HEK293 (cell line): ENCODE measurements at regions not wholly inside any gene's neighbourhood (a gene's known extent, or its start where the extent isn't known, plus 50 kb on each side); places are given as distances from the start of the nearest gene placed in this dataset.

Source experiments
- CTCF ChIA-PET: fragments of 350-600 bp; formaldehyde crosslinking; extraction: SDS; loops from one replicate; lab custom pipeline; 2021; ENCODE audit warnings: antibody characterized with exemption; lab: Yijun Ruan, JAX
- POLR2A ChIA-PET: fragments of 300-600 bp; formaldehyde crosslinking; extraction: SDS; loops from one replicate; lab custom pipeline; 2020; ENCODE audit warnings: antibody characterized with exemption, inconsistent platforms; lab: Yijun Ruan, JAX
- H3K27ac ChIP-seq: fragments of 200-500 bp; sonication (Bioruptor generic); 2 replicates; pipeline ENCODE4 v1.5.1; 2014; ENCODE audit warnings: low read depth, low read length, control low read depth, inconsistent platforms; ENCODE audit errors: extremely low read depth
- H3K36me3 ChIP-seq, 2 experiments: fragments of 200-500 bp in 1 of 2; sonication (Bioruptor generic) in 1 of 2; 1 replicate in 1 of 2; 2 replicates in 1 of 2; pipeline ENCODE4 v1.5.1; 2014 to 2017; ENCODE audit warnings: inconsistent platforms in 2 of 2, low read length in 2 of 2; ENCODE audit not compliant: control insufficient read depth in 2 of 2, insufficient read depth in 1 of 2
- H3K4me1 ChIP-seq: fragments of 200-500 bp; sonication (Bioruptor generic); 2 replicates; pipeline ENCODE4 v1.5.1; 2014; ENCODE audit warnings: mild to moderate bottlenecking, low read length, inconsistent platforms; ENCODE audit not compliant: control insufficient read depth, insufficient read depth
- H3K4me3 ChIP-seq: 2 replicates; pipeline ENCODE4 v1.5.1; 2011; ENCODE audit warnings: low read depth, mild to moderate bottlenecking, control low read depth, low read length, moderate library complexity
- H3K9me3 ChIP-seq: fragments of 200-500 bp; sonication (Bioruptor generic); 2 replicates; pipeline ENCODE4 v1.5.1; 2014; ENCODE audit warnings: low read depth, low read length, inconsistent platforms; ENCODE audit not compliant: control insufficient read depth, insufficient read depth
- GLIS2 ChIP-seq: fragments of 450-650 bp; formaldehyde crosslinking; IDR thresholded peaks from 2 replicates; pipeline ENCODE4 v1.5.1; 2016; ENCODE audit warnings: missing biosample characterization, missing genetic modification characterization
- PRDM2 ChIP-seq: fragments of 450-650 bp; formaldehyde crosslinking; IDR thresholded peaks from 2 replicates; pipeline ENCODE4 v1.5.1; 2016; ENCODE audit warnings: missing biosample characterization, missing genetic modification characterization, borderline replicate concordance
- REST ChIP-seq: fragments of 450-650 bp; formaldehyde crosslinking; IDR thresholded peaks from 2 replicates; pipeline ENCODE4 v1.5.1; 2016; ENCODE audit warnings: missing biosample characterization, missing genetic modification characterization
- SETDB1 ChIP-seq: IDR thresholded peaks from one replicate; pipeline ENCODE4 v1.6.1; 2017; ENCODE audit warnings: mild to moderate bottlenecking, low read length, moderate library complexity, mixed read lengths; ENCODE audit not compliant: insufficient read length
- WT1 ChIP-seq: fragments of 450-650 bp; formaldehyde crosslinking; IDR thresholded peaks from 2 replicates; pipeline ENCODE4 v1.5.1; 2016; ENCODE audit warnings: missing biosample characterization, missing genetic modification characterization
- ZEB2 ChIP-seq: fragments of 450-650 bp; formaldehyde crosslinking; IDR thresholded peaks from 2 replicates; pipeline ENCODE4 v1.5.1; 2016; ENCODE audit warnings: missing biosample characterization, missing genetic modification characterization
- ZFP3 ChIP-seq: fragments of 450-650 bp; formaldehyde crosslinking; IDR thresholded peaks from 2 replicates; pipeline ENCODE4 v1.5.1; 2016; ENCODE audit warnings: low read depth, missing biosample characterization, missing genetic modification characterization
- ZNF133 ChIP-seq: fragments of 450-650 bp; formaldehyde crosslinking; IDR thresholded peaks from 2 replicates; pipeline ENCODE4 v1.5.1; 2016; ENCODE audit warnings: missing biosample characterization, missing genetic modification characterization
- ZNF223 ChIP-seq: fragments of 450-650 bp; formaldehyde crosslinking; IDR thresholded peaks from 2 replicates; pipeline ENCODE4 v1.5.1; 2016; ENCODE audit warnings: missing biosample characterization, missing genetic modification characterization
- ZNF391 ChIP-seq: fragments of 450-650 bp; formaldehyde crosslinking; IDR thresholded peaks from 2 replicates; pipeline ENCODE4 v1.5.1; 2016; ENCODE audit warnings: low read depth, missing biosample characterization, missing genetic modification characterization, borderline replicate concordance
- ZNF48 ChIP-seq: fragments of 450-650 bp; formaldehyde crosslinking; IDR thresholded peaks from 2 replicates; pipeline ENCODE4 v1.5.1; 2016; ENCODE audit warnings: missing biosample characterization, missing genetic modification characterization
- ZNF529 ChIP-seq: fragments of 450-650 bp; formaldehyde crosslinking; IDR thresholded peaks from 2 replicates; pipeline ENCODE4 v1.5.1; 2017; ENCODE audit warnings: missing genetic modification characterization, missing biosample characterization; ENCODE audit not compliant: insufficient replicate concordance
- ZNF580 ChIP-seq: fragments of 450-650 bp; formaldehyde crosslinking; IDR thresholded peaks from 2 replicates; pipeline ENCODE4 v1.5.1; 2016; ENCODE audit warnings: missing biosample characterization, missing genetic modification characterization
- ZNF610 ChIP-seq: fragments of 450-650 bp; formaldehyde crosslinking; IDR thresholded peaks from 2 replicates; pipeline ENCODE4 v1.5.1; 2016; ENCODE audit warnings: missing biosample characterization, missing genetic modification characterization, borderline replicate concordance
- ZNF660 ChIP-seq: fragments of 450-650 bp; IDR thresholded peaks from 2 replicates; pipeline ENCODE4 v1.5.1; 2018; ENCODE audit warnings: missing biosample characterization, mild to moderate bottlenecking, missing genetic modification characterization
- ZNF791 ChIP-seq: fragments of 450-650 bp; formaldehyde crosslinking; IDR thresholded peaks from 2 replicates; pipeline ENCODE4 v1.5.1; 2016; ENCODE audit warnings: missing biosample characterization, missing genetic modification characterization
- TF ChIP-seq, protein P1 (sequence below): fragments of 450-650 bp; formaldehyde crosslinking; IDR thresholded peaks from 2 replicates; pipeline ENCODE4 v1.5.1; 2016; ENCODE audit warnings: missing biosample characterization, missing genetic modification characterization
- TF ChIP-seq, protein P2 (sequence below): fragments of 450-650 bp; formaldehyde crosslinking; IDR thresholded peaks from 2 replicates; pipeline ENCODE4 v1.5.1; 2016; ENCODE audit warnings: missing biosample characterization, missing genetic modification characterization, low read depth
- TF ChIP-seq, protein P3 (sequence below): fragments of 450-650 bp; formaldehyde crosslinking; IDR thresholded peaks from 2 replicates; pipeline ENCODE4 v1.5.1; 2016; ENCODE audit warnings: missing biosample characterization, missing genetic modification characterization

DNA sequence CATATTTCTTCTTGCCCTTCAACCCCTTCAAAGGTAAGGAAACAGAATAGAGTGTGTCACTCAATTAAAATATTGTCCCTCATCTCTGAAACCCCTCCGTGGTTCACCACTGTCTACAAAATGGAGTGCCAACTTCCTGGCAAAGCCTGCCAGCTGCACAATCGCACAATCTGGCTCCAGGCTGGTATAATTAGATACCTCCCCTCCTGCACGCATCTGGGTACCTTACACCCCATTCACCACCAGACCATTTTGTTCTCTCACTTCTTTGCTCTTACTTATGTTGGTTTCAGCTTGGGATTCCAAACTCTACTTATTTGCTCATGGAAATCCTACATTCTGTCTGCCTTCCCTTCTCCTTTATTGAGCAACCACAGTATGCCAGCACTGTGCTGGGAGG lies 314.9 kb downstream of the NUAK1 start:
- TF ChIP-seq SETDB1, result no peak
- no peak for TF ChIP-seq PRDM2 (tag by site-specific recombination)
- no peak for TF ChIP-seq ZEB2 (tag by site-specific recombination)
- CTCF ChIA-PET, result interaction anchor here (0.7 to 0.9 kb wide), 2 partner anchors 11 to 313 kb away, joined by 3 to 4 read pairs; no protein-coding TSS in a partner anchor
- no peaks in the 10 kb centered on the region for H3K9me3 ChIP-seq
- H3K4me3 ChIP-seq, result no peak overlapping the region
- no peaks in the 10 kb centered on the region for H3K4me1 ChIP-seq
- POLR2A ChIA-PET, result no interaction called here
- H3K36me3 ChIP-seq, result no peaks in the 10 kb centered on the region
- H3K27ac ChIP-seq, result no peak overlapping the region

GRCh38 chr12:105825141-105825540 lies 313.6 kb downstream of the NUAK1 start:
- TF ChIP-seq ZNF580 (tag by site-specific recombination) (no peak), ZNF529 (tag by site-specific recombination) (no peak), ZNF133 (tag by site-specific recombination) (no peak), ZFP3 (no peak), REST (tag by site-specific recombination) (no peak), WT1 (tag by site-specific recombination) (no peak), GLIS2 (tag by site-specific recombination) (no peak), ZNF223 (tag by site-specific recombination) (no peak), ZNF660 (tag by site-specific recombination) (no peak), ZNF791 (tag by site-specific recombination) (no peak), ZNF610 (tag by site-specific recombination) (no peak), ZNF48 (no peak), ZNF391 (no peak)
- TF ChIP-seq, protein P1, sequence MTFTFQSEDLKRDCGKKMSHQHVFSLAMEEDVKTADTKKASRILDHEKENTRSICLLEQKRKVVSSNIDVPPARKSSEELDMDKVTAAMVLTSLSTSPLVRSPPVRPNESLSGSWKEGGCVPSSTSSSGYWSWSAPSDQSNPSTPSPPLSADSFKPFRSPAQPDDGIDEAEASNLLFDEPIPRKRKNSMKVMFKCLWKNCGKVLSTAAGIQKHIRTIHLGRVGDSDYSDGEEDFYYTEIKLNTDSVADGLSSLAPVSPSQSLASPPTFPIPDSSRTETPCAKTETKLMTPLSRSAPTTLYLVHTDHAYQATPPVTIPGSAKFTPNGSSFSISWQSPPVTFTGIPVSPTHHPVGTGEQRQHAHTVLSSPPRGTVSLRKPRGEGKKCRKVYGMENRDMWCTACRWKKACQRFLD (tag by site-specific recombination), result no peak
- TF ChIP-seq, protein P2, sequence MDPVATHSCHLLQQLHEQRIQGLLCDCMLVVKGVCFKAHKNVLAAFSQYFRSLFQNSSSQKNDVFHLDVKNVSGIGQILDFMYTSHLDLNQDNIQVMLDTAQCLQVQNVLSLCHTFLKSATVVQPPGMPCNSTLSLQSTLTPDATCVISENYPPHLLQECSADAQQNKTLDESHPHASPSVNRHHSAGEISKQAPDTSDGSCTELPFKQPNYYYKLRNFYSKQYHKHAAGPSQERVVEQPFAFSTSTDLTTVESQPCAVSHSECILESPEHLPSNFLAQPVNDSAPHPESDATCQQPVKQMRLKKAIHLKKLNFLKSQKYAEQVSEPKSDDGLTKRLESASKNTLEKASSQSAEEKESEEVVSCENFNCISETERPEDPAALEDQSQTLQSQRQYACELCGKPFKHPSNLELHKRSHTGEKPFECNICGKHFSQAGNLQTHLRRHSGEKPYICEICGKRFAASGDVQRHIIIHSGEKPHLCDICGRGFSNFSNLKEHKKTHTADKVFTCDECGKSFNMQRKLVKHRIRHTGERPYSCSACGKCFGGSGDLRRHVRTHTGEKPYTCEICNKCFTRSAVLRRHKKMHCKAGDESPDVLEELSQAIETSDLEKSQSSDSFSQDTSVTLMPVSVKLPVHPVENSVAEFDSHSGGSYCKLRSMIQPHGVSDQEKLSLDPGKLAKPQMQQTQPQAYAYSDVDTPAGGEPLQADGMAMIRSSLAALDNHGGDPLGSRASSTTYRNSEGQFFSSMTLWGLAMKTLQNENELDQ (tag by site-specific recombination), result no peak
- TF ChIP-seq, protein P3, sequence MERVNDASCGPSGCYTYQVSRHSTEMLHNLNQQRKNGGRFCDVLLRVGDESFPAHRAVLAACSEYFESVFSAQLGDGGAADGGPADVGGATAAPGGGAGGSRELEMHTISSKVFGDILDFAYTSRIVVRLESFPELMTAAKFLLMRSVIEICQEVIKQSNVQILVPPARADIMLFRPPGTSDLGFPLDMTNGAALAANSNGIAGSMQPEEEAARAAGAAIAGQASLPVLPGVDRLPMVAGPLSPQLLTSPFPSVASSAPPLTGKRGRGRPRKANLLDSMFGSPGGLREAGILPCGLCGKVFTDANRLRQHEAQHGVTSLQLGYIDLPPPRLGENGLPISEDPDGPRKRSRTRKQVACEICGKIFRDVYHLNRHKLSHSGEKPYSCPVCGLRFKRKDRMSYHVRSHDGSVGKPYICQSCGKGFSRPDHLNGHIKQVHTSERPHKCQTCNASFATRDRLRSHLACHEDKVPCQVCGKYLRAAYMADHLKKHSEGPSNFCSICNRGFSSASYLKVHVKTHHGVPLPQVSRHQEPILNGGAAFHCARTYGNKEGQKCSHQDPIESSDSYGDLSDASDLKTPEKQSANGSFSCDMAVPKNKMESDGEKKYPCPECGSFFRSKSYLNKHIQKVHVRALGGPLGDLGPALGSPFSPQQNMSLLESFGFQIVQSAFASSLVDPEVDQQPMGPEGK, result no peak
- Histone ChIP-seq H3K36me3 (no peaks in the 10 kb centered on the region), H3K27ac (no peak overlapping the region), H3K9me3 (no peaks in the 10 kb centered on the region), H3K4me1 (no peaks in the 10 kb centered on the region), H3K4me3 (no peak overlapping the region)
- ChIA-PET CTCF (interaction anchor here (1.0 kb wide), 1 partner anchor 311 kb away, joined by 3 read pairs; no protein-coding TSS in a partner anchor), POLR2A (no interaction called here)
